ENCODE measurements at regions not wholly inside any gene's neighbourhood (a gene's known extent, or its start where the extent isn't known, plus 50 kb on each side); places are given as distances from the start of the nearest gene placed in this dataset.

DNA sequence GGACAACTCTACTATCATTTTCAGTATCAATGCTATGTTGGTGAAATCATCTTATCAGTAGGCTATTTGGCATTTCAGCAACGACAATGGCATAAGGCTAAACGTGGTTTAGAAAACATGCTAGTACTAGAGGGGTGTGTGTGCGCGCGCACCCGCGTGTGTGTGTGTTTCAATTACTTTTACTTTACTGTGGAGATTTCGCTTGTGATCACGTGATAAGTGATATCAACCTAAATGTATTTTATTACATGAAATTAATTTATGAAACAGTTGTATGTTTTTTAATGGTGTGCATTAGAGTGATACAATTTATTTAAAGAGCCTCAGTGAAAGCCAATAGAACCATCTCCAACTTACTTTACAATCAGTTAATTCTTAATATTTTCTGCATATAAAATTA lies 587.9 kb upstream of the ITGA1 start:
- Histone ChIP-seq H3K9me3 (ENCODE audit: low read depth, low read length, poor library complexity, severe bottlenecking) (no peaks in the 10 kb centered on the region), H3K4me1 (ENCODE audit: insufficient read depth, low read length, poor library complexity, severe bottlenecking) (no peaks in the 10 kb centered on the region), H3K27me3 (replicated peaks; ENCODE audit: insufficient read depth, low read depth, low read length, poor library complexity) (no peaks in the 10 kb centered on the region), H3K36me3 (ENCODE audit: insufficient read depth, low read length, poor library complexity, severe bottlenecking) (no peaks in the 10 kb centered on the region), H3K27ac (ENCODE audit: low read depth, low read length, poor library complexity, severe bottlenecking) (no peak overlapping the region), H3K4me3 (ENCODE audit: low read depth, low read length, poor library complexity, severe bottlenecking) (no peak overlapping the region)
- ChIA-PET POLR2A (ENCODE audit: low non-redundant PET) (no interaction called here), CTCF (no interaction called here)
- no peak for TF ChIP-seq EZH2 (IDR thresholded peaks at IDR 0.05; ENCODE audit: borderline replicate concordance, low read depth, low read length, poor library complexity, severe bottlenecking)
- TF ChIP-seq, protein P1, sequence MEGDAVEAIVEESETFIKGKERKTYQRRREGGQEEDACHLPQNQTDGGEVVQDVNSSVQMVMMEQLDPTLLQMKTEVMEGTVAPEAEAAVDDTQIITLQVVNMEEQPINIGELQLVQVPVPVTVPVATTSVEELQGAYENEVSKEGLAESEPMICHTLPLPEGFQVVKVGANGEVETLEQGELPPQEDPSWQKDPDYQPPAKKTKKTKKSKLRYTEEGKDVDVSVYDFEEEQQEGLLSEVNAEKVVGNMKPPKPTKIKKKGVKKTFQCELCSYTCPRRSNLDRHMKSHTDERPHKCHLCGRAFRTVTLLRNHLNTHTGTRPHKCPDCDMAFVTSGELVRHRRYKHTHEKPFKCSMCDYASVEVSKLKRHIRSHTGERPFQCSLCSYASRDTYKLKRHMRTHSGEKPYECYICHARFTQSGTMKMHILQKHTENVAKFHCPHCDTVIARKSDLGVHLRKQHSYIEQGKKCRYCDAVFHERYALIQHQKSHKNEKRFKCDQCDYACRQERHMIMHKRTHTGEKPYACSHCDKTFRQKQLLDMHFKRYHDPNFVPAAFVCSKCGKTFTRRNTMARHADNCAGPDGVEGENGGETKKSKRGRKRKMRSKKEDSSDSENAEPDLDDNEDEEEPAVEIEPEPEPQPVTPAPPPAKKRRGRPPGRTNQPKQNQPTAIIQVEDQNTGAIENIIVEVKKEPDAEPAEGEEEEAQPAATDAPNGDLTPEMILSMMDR (conservative IDR thresholded peaks at IDR 0.05; ENCODE audit: low read depth, low read length): no peak
- no peak for DNase-seq (ENCODE audit: low spot score)
- no TSS peak for BruUV-seq (replicated peaks)
- intact Hi-C loops (cut with micrococcal nuclease; ENCODE audit: unreplicated experiment): no loop called here

DNA sequence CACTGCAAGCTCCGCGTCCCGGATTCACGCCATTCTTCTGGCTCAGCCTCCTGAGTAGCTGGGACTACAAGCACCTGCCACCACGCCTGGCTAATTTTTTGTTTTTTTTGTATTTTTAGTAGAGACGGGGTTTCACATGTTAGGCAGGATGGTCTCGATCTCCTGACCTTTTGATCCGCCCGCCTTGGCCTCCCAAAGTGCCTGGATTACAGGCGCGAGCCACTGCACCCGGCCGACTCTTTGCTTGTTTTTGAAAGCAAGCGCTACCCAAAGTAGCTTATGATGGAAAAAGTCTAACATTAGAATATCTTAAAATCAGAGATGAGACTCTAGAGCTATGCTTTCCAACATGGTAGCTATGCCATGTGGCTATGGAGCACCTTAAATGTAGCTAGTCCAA lies 585.5 kb upstream of the ITGA1 start:
- no peaks in the 10 kb centered on the region for H3K9me3 ChIP-seq (ENCODE audit: low read depth, low read length, poor library complexity, severe bottlenecking)
- H3K27ac ChIP-seq (ENCODE audit: low read depth, low read length, poor library complexity, severe bottlenecking): no peak overlapping the region
- ChIA-PET CTCF (no interaction called here), POLR2A (ENCODE audit: low non-redundant PET) (no interaction called here)
- no peaks in the 10 kb centered on the region for H3K36me3 ChIP-seq (ENCODE audit: insufficient read depth, low read length, poor library complexity, severe bottlenecking)
- no TSS peak for BruUV-seq (replicated peaks)
- TF ChIP-seq, protein P1 (conservative IDR thresholded peaks at IDR 0.05; ENCODE audit: low read depth, low read length): no peak
- TF ChIP-seq EZH2 (IDR thresholded peaks at IDR 0.05; ENCODE audit: borderline replicate concordance, low read depth, low read length, poor library complexity, severe bottlenecking): no peak
- H3K4me3 ChIP-seq (ENCODE audit: low read depth, low read length, poor library complexity, severe bottlenecking): no peak overlapping the region
- no peak for DNase-seq (ENCODE audit: low spot score)
- no peaks in the 10 kb centered on the region for H3K4me1 ChIP-seq (ENCODE audit: insufficient read depth, low read length, poor library complexity, severe bottlenecking)
- intact Hi-C loops (cut with micrococcal nuclease; ENCODE audit: unreplicated experiment): no loop called here
- no peaks in the 10 kb centered on the region for H3K27me3 ChIP-seq (replicated peaks; ENCODE audit: insufficient read depth, low read depth, low read length, poor library complexity)

DNA sequence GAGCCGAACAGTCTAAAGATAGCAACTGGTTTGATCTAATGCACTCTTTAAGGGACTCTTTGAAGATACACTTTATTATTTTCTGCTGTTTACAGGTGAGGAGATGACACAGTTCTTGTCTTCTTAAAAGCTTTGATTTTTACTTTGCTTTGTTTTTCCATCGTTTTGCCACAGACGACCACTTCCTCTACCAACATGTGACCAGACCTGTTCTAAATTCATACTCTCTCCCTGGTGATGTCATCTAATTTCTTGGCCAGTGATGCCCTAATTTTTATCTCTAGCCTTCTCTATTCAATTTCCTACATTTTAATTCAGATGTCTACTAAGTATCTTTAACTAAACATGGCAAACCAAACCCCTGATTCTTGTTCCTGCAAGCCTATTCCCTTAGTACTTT lies 583.4 kb upstream of the ITGA1 start:
- Histone ChIP-seq H3K36me3 (ENCODE audit: insufficient read depth, low read length, poor library complexity, severe bottlenecking) (no peaks in the 10 kb centered on the region), H3K4me3 (ENCODE audit: low read depth, low read length, poor library complexity, severe bottlenecking) (no peak overlapping the region), H3K27ac (ENCODE audit: low read depth, low read length, poor library complexity, severe bottlenecking) (no peak overlapping the region), H3K9me3 (ENCODE audit: low read depth, low read length, poor library complexity, severe bottlenecking) (no peaks in the 10 kb centered on the region), H3K4me1 (ENCODE audit: insufficient read depth, low read length, poor library complexity, severe bottlenecking) (no peaks in the 10 kb centered on the region), H3K27me3 (replicated peaks; ENCODE audit: insufficient read depth, low read depth, low read length, poor library complexity) (no peaks in the 10 kb centered on the region)
- TF ChIP-seq EZH2 (IDR thresholded peaks at IDR 0.05; ENCODE audit: borderline replicate concordance, low read depth, low read length, poor library complexity, severe bottlenecking): no peak
- TF ChIP-seq, protein P1 (conservative IDR thresholded peaks at IDR 0.05; ENCODE audit: low read depth, low read length): no peak
- no TSS peak for BruUV-seq (replicated peaks)
- ChIA-PET POLR2A (ENCODE audit: low non-redundant PET) (interaction anchor here (0.6 kb wide), 1 partner anchor 1002 kb away, joined by 3 read pairs; no protein-coding TSS in a partner anchor), CTCF (no interaction called here)
- DNase-seq (ENCODE audit: low spot score): no peak
- intact Hi-C loops (cut with micrococcal nuclease; ENCODE audit: unreplicated experiment): no loop called here

Measured in A673 (cell line).